Stimulated activated CD4-positive, alpha-beta T cell treated with anti-CD3 and anti-CD28 coated beads, Interleukin-2, amount 100 ng/mL, for 48 hours (primary cell): ENCODE measurements at regions not wholly inside any gene's neighbourhood (a gene's known extent, or its start where the extent isn't known, plus 50 kb on each side); places are given as distances from the start of the nearest gene placed in this dataset.
"Not testable (repeated sequence)": the region's sequence is repeated elsewhere in the genome, so short reads cannot be mapped to it uniquely, and the experiment has no call there.

Source experiments
- DNase-seq, 2 donors: peaks; one replicate each; pipeline ENCODE4 v3.0.0-alpha.2; 2020

DNA sequence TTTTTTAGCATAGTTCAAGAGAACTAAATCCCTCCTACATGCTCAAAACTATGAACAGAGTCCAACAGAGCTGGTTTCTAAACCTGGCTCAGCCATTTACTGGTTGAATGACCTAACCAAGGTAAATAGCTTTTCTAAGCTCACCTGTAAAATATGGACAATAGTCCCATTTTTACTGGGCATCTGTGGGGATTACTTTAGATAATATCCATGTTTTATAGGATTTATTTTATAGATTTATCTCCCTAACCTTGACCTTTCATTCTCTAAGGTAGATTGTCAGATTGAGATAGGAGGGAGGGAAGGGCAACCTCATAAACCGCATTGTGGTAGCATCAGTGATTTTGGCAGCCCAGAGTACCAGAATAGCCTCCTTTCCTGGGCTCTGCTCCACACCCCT is 178.5 kb upstream of the TOX3 start:
- DNase-seq, result no peak

DNA sequence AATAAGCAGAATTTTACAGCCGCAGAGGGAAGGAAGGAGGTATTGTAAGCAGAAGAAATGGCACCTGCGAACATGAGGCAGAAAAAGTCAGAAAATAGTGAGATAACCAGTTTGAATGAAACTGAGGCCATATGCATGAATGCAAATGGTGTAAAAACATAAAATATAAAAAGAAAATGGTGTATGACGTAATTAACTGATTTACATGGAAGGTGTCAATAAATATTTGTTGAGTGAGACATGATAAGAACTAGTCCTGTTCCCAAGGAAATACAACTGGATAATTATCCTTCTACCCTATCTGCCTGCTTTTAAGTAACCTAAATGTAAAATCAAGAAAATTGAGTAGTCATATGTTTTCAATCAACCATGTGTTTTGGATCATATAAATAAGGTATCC is 178.1 kb upstream of the TOX3 start:
- DNase-seq, result no peak

DNA sequence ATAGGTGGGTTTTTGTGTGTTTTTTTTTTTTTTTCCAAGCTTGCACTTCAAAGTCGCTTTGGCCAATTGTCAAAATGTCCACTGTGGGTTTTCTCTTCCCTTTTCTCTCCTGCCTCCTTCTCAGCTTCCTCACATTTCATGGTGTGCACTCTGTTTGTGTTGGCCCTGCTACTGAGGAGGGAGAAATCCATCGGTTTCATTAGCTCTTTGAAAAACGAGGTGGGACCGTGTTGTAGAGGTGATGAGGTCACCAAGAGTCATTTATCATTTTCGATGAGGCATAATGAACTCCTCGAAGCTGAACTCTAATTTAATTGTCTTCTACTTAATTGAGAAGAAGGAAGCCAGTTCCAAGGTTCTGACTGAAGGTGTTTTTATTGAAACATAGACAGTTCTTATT is 174.4 kb upstream of the TOX3 start:
- no peak for DNase-seq

DNA sequence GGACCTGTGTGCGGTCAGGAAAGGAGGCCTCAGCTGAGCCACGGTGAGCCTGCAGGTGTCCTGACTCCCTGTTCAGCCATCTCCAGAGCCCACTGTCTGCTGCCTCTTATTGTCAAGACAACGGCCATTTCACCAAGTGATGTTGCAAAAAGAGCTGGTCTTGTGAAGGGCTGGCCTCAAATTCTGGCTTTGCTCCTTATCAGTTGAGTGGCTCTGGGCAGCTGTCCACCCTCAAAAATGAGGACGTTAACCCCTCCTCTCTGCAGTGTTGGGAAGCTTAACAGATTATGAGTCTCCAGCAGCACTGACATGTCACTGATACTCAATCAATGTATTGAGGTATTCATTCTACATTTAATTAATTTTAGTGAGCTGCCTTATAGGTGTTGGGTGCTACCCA is 171.1 kb upstream of the TOX3 start:
- DNase-seq, result no peak

- DNase-seq, result no peak
These were observed 166.8 kb upstream of the TOX3 start for GRCh38 chr16:52713740-52714139.

DNA sequence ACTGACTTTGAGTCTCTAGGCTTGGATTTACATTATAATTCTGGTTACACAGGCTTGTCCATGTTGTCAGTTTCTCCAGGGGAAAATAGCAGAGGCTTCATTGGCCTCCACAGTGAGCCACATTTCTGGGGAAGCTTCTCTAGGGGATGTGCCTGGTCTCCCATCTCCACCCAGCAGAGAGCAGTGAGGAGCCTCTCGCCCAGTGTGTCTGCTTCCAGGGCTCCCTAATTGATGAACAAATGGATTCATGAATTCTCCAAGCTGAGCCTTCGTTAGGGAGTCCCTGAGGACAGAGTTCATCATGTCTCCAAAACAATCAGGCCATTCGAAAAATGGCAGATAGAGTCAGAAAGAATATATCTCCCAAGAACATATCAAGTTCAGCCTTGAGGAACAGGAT is 162.4 kb upstream of the TOX3 start:
- DNase-seq, result no peak

GRCh38 chr16:52708476-52708875 is 161.5 kb upstream of the TOX3 start:
- no peak for DNase-seq

DNA sequence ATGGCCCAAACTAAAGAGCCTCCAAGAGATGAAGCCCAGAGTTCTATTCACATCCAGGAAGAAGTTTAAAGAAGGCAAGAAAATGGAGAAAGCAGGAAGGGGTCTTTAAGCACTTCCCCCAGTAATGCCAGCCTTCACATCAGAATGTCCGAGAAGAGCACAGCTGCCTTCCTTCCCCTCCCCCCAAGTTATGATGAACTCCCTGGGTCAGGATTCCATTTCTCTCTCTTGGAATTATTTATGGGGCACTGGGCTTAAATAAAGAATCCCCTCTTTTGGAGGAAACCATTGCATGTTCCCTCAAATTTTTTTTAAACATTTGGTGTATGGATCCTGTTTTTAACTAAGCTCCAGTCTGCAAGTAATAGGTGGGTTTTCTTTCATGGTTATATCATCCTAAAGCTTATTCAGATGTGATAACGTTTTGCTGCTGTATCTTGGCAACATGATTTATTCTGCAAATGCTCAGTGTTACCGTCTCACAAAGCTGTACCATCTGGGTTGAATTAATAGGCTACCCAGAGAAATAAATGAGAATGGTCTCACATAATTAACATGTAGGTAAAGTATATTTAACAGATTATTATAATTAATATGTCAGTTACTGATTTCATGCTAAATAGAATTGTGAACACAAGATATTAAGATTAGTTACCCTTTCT is 160.9 kb upstream of the TOX3 start:
- DNase-seq, result no peak

DNA sequence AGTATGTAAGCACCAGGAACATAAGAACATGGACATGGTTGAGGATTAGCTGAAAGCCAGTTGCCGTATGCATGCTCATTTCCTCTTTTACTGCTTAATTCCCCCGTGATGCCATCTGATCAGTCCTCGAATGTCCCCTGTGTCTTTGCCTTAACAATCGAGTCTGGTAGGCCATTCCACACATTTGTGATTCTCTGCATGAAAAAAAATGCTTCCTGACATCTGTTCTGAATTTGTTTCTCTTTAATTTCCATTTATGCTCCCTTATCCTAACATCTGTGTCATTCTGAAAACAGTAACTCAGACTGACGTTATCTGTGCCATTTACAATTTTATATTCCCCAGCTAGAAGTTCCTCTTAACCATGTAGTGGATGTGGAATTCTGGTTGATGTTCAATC is 158.2 kb upstream of the TOX3 start:
- DNase-seq, result no peak

DNA sequence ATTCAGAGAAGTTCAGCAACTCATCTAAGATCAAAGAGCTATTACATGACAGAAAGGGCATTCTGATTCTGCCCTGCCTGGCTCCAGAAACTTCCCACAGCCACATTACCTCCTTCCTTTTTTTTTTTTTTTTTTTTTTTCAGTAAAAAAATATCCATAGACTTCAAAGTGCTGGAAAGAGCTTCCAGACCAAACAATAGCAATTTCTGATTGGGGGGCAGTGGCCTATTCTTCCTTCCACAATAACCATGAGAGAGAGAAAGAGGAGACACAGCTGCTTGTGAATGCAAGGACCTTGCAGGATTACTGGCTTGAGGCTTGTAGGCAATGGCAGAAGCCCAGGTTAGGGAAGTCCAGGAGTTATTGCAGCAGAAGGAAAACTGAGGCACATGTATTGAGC is 151.0 kb upstream of the TOX3 start:
- no peak for DNase-seq

DNA sequence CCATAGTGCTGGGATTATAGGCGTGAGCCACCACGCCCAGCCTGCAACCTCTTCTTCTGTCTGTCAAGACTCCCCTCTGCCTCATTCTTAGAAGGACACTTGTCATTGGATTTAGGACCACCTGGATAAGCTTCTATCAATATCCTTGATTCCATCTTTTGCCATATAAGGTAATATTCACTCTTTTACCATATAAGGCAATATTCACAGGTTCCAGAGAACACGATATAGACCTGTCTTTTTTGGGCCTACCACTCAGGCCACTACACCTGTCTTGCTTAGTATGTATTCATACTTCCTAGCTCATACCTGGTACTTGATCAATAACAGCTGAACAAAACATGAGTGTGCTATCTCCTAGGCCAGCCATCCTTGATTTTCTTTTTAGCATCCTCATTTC is 149.2 kb upstream of the TOX3 start:
- DNase-seq, result no peak

GRCh38 chr16:52690468-52690867 is 143.5 kb upstream of the TOX3 start:
- DNase-seq, result no peak

GRCh38 chr16:52680993-52681392 is 134.1 kb upstream of the TOX3 start:
- DNase-seq, result no peak

DNA sequence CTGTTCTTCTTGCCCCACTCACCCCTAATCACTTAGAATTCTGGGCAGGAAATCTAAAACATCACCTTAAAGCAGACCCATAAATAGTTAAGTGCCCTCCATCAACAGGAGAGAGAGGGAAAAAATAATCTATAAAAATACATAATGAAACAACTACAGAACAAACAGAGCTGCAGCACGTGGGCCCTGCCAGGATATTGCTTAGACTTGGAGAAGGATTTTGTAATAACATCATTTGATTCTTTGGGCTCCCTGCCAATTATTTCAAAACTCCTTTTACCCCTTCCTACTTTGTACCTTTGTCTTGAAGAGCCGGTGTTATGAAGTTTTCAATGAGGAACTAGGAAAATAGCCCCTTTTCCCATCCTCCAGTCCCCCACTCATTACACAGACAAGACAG is 130.6 kb upstream of the TOX3 start:
- DNase-seq, result no peak

- no peak for DNase-seq
These were observed 130.0 kb upstream of the TOX3 start for GRCh38 chr16:52676959-52677358.

DNA sequence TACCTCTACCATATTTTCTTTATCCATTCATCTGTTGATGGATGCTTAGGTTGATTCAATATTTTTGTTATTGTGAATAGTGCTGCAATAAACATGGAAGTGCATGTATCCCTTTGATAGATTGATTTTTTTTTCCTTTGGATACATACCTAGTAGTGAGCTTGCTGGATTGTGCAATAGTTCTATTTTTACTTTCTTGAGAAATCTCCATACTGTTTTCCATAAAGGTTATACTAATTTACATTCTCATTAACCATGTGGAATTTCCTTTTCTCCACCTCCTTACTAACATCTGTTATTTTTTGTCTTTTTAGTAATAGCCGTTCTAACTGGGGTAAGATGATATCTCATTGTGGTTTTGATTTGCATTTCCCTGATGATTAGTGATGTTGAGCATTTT is 124.6 kb upstream of the TOX3 start:
- DNase-seq, result no peak

DNA sequence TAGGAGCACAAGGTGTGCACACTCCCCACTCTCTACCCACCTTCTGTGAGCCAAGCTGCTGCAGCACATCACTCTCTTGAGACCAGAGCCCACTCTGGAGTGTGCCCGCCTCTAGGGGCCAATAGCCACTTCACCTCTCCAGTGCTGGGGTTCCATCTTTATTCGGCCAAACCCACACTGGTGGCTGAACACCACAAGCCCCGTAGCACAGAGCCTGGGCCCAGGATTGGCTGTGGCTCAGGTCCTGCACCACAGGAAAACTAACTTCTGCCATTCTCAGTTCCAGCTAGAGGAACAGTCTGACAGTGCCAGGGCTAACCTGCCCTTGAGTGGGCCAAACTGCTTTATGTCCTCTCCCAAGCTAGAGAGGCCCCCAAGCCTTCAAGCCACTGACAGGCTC is 111.0 kb upstream of the TOX3 start:
- DNase-seq, result no peak

DNA sequence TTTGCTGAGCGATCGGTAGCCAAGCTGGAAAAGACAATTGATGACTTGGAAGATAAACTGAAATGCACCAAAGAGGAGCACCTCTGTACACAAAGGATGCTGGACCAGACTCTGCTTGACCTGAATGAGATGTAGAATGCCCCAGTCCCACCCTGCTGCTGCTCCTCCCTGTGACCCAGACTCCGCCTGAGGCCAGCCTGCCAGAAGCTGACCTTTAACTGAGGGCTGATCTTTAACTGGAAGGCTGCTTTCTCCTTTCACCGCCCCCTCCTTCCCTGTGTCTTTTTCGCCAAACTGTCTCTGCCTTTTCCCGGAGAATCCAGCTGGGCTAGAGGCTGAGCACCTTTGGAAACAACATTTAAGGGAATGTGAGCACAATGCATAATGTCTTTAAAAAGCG is 109.0 kb upstream of the TOX3 start:
- DNase-seq, result not testable (repeated sequence)

- not testable (repeated sequence) for DNase-seq
These were observed 108.2 kb upstream of the TOX3 start for GRCh38 chr16:52655156-52655555.

DNA sequence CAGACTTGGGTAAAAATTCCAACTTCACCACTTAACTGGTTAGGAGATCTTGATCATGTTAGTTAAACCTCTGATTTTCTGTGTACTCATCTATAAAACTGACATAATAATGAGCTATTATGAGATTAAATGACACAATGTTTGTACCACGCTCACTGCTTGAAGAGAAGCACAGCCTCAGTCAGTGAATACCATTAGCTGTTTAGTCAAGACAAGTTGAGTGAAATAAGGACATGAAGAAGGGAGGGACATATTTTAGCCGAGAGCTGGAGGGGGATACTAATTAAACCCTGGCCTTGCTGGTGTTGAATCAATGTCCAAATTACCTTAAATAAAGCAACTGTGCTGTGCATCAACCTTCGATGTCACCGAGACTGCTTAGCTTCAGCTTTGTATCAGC is 105.1 kb upstream of the TOX3 start:
- DNase-seq, result no peak

DNA sequence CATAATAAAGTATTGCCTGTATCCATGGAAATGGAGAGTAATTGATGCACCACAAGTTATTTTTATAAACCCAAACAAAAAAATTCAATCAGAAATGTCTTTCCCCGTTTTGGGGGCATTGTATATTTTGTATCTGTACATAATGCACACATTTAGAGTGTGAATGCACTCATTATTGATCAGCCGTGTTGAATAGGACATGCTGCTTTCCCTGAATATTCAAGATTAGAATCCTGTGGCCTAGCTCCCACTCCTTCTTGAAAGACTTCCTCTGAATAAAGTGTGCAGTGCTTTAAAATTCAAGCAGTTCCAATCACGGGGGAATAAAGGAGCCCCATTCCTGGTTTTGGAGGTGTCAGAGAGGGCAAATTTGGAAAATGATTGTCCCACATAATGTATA is 103.8 kb upstream of the TOX3 start:
- DNase-seq, result no peak

GRCh38 chr16:52650318-52650717 is 103.4 kb upstream of the TOX3 start:
- DNase-seq, result no peak

- no peak for DNase-seq
These were observed 102.9 kb upstream of the TOX3 start for GRCh38 chr16:52649870-52650269.

GRCh38 chr16:52647588-52647987 is 100.6 kb upstream of the TOX3 start:
- DNase-seq, result no peak

GRCh38 chr16:52643006-52643405 is 96.1 kb upstream of the TOX3 start:
- DNase-seq, result no peak

GRCh38 chr16:52634528-52634927 is 87.6 kb upstream of the TOX3 start:
- no peak for DNase-seq
